ENCODE measurements at regions not wholly inside any gene's neighbourhood (a gene's known extent, or its start where the extent isn't known, plus 50 kb on each side); places are given as distances from the start of the nearest gene placed in this dataset.

DNA sequence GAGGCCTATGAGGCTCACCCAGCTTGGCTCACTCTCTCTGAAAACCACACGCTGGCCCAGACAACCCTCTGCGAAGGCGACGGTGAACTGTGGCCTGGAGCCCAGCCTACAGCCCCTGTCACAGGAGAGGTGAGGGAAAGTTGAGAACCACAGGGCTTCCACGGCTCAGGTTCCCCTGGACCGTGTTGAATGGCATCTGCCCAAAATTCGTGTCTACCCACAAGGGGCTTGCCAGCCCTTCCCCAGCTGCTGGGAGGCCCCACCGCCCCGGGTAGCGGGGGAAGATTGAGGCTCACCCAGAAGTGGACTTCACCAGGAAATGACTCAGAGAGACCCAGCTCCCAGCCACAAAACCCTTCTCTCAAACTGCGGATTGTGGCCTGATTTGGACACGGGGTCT is 197.1 kb downstream of the CTTN start:
- TF ChIP-seq TARDBP (IDR thresholded peaks at IDR 0.05) = no peak
- no peak for TF ChIP-seq SUZ12 (IDR thresholded peaks at IDR 0.05)
- TF ChIP-seq NFRKB (IDR thresholded peaks at IDR 0.05) = no peak
- TF ChIP-seq ARNT (IDR thresholded peaks at IDR 0.05) = no peak
- TF ChIP-seq ZNF384 (IDR thresholded peaks at IDR 0.05) = no peak
- TF ChIP-seq FOXK2 (IDR thresholded peaks at IDR 0.05) = no peak
- TF ChIP-seq SP1 (IDR thresholded peaks at IDR 0.05) = no peak
- TF ChIP-seq ELF4 (IDR thresholded peaks at IDR 0.05) = no peak
- no peak for TF ChIP-seq FOXM1 (IDR thresholded peaks at IDR 0.05; ENCODE audit: borderline replicate concordance)
- no peak for TF ChIP-seq BHLHE40 (IDR thresholded peaks at IDR 0.05; ENCODE audit: borderline replicate concordance)
- TF ChIP-seq CTBP1 (IDR thresholded peaks at IDR 0.05; ENCODE audit: borderline replicate concordance) = no peak
- TF ChIP-seq, protein P1, sequence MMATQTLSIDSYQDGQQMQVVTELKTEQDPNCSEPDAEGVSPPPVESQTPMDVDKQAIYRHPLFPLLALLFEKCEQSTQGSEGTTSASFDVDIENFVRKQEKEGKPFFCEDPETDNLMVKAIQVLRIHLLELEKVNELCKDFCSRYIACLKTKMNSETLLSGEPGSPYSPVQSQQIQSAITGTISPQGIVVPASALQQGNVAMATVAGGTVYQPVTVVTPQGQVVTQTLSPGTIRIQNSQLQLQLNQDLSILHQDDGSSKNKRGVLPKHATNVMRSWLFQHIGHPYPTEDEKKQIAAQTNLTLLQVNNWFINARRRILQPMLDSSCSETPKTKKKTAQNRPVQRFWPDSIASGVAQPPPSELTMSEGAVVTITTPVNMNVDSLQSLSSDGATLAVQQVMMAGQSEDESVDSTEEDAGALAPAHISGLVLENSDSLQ (IDR thresholded peaks at IDR 0.05) = no peak

Measured in HEK293T (cell line).